Testis (tissue), 2 donors: ENCODE measurements at regions not wholly inside any gene's neighbourhood (a gene's known extent, or its start where the extent isn't known, plus 50 kb on each side); places are given as distances from the start of the nearest gene placed in this dataset.

ENCODE experiments used
- POLR2A ChIP-seq: fragments of 450-650 bp; IDR thresholded peaks from one replicate; pipeline ENCODE4 v1.6.1; 2017; ENCODE audit warnings: antibody characterized with exemption, mild to moderate bottlenecking, moderate library complexity
- TF ChIP-seq, protein P1 (sequence below), 3 experiments: fragments of 450-650 bp in 2 of 3; fragments of 200-600 bp in 1 of 3; sonication (generic) in 1 of 3; IDR thresholded peaks; one replicate each; pipeline ENCODE4 v1.5.1; 2016 to 2019; ENCODE audit warnings: antibody characterized with exemption in 3 of 3, mild to moderate bottlenecking in 2 of 3, moderate library complexity in 1 of 3

DNA sequence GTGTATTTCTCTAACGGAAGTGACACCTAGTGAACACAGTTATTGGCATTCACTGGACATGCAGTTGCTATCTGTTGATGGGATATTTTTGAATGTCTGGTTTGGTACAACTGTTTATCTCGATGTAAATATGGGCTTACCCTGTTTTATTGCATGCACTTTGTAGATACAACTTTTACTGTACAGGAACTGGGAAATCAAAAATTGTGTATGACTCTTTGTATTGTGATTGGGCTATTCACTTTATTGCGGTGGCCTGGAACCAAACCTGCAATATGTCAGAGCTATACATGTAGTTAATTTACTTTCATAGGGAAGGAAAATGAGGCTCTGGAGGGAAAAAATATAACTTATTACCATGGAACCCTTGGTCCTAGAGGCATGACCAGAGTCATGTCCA, 380.7 kb upstream of the KIRREL3 start:
- TF ChIP-seq, protein P1, sequence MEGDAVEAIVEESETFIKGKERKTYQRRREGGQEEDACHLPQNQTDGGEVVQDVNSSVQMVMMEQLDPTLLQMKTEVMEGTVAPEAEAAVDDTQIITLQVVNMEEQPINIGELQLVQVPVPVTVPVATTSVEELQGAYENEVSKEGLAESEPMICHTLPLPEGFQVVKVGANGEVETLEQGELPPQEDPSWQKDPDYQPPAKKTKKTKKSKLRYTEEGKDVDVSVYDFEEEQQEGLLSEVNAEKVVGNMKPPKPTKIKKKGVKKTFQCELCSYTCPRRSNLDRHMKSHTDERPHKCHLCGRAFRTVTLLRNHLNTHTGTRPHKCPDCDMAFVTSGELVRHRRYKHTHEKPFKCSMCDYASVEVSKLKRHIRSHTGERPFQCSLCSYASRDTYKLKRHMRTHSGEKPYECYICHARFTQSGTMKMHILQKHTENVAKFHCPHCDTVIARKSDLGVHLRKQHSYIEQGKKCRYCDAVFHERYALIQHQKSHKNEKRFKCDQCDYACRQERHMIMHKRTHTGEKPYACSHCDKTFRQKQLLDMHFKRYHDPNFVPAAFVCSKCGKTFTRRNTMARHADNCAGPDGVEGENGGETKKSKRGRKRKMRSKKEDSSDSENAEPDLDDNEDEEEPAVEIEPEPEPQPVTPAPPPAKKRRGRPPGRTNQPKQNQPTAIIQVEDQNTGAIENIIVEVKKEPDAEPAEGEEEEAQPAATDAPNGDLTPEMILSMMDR (IDR thresholded peaks at IDR 0.05) = no peak
- no peak for TF ChIP-seq POLR2A
